ENCODE measurements at regions not wholly inside any gene's neighbourhood (a gene's known extent, or its start where the extent isn't known, plus 50 kb on each side); places are given as distances from the start of the nearest gene placed in this dataset.
"Not testable (repeated sequence)": the region's sequence is repeated elsewhere in the genome, so short reads cannot be mapped to it uniquely, and the experiment has no call there.

DNA sequence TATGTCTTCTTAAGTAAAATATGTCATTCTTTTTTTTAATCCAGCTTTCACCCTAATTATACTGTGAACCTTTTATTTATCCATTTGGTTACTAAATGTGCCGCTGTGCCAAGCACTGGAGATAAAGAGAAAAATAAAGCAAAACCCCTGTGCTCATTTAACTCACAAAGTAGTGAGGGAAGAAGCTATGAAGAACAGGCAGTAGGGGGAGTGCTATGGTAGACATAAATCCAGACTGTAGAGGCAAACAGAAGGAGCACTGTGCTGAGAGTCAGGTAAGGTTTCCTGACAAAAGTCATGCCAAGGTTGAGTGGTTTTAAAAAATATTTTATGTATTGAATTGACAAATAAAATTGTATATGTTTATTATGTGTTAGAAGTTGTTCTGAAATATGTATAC is 188.5 kb upstream of the SYT10 start:
- no peak for DNase-seq (ENCODE audit: low read depth in 1 of 2, low spot score in 1 of 2)
- no peak for TF ChIP-seq SPI1 (IDR thresholded peaks at IDR 0.05; ENCODE audit: borderline replicate concordance, low read depth)
- TF ChIP-seq GABPA (IDR thresholded peaks at IDR 0.05; ENCODE audit: low read depth) = no peak
- TF ChIP-seq, protein P1, sequence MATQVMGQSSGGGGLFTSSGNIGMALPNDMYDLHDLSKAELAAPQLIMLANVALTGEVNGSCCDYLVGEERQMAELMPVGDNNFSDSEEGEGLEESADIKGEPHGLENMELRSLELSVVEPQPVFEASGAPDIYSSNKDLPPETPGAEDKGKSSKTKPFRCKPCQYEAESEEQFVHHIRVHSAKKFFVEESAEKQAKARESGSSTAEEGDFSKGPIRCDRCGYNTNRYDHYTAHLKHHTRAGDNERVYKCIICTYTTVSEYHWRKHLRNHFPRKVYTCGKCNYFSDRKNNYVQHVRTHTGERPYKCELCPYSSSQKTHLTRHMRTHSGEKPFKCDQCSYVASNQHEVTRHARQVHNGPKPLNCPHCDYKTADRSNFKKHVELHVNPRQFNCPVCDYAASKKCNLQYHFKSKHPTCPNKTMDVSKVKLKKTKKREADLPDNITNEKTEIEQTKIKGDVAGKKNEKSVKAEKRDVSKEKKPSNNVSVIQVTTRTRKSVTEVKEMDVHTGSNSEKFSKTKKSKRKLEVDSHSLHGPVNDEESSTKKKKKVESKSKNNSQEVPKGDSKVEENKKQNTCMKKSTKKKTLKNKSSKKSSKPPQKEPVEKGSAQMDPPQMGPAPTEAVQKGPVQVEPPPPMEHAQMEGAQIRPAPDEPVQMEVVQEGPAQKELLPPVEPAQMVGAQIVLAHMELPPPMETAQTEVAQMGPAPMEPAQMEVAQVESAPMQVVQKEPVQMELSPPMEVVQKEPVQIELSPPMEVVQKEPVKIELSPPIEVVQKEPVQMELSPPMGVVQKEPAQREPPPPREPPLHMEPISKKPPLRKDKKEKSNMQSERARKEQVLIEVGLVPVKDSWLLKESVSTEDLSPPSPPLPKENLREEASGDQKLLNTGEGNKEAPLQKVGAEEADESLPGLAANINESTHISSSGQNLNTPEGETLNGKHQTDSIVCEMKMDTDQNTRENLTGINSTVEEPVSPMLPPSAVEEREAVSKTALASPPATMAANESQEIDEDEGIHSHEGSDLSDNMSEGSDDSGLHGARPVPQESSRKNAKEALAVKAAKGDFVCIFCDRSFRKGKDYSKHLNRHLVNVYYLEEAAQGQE (IDR thresholded peaks at IDR 0.05; ENCODE audit: insufficient replicate concordance, low read depth) = no peak
- TF ChIP-seq, protein P2, sequence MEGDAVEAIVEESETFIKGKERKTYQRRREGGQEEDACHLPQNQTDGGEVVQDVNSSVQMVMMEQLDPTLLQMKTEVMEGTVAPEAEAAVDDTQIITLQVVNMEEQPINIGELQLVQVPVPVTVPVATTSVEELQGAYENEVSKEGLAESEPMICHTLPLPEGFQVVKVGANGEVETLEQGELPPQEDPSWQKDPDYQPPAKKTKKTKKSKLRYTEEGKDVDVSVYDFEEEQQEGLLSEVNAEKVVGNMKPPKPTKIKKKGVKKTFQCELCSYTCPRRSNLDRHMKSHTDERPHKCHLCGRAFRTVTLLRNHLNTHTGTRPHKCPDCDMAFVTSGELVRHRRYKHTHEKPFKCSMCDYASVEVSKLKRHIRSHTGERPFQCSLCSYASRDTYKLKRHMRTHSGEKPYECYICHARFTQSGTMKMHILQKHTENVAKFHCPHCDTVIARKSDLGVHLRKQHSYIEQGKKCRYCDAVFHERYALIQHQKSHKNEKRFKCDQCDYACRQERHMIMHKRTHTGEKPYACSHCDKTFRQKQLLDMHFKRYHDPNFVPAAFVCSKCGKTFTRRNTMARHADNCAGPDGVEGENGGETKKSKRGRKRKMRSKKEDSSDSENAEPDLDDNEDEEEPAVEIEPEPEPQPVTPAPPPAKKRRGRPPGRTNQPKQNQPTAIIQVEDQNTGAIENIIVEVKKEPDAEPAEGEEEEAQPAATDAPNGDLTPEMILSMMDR (IDR thresholded peaks at IDR 0.05; ENCODE audit: insufficient read depth, low read length) = no peak
- no peak for TF ChIP-seq POLR2AphosphoS5 (IDR thresholded peaks at IDR 0.05; ENCODE audit: low read depth)
- Histone ChIP-seq H3K27me3 (ENCODE audit: insufficient read depth, poor library complexity, severe bottlenecking) (no peaks in the 10 kb centered on the region), H3K27ac (replicated peaks) (no peak overlapping the region), H3K4me3 (replicated peaks; ENCODE audit: insufficient read depth, low read length) (no peak overlapping the region)

DNA sequence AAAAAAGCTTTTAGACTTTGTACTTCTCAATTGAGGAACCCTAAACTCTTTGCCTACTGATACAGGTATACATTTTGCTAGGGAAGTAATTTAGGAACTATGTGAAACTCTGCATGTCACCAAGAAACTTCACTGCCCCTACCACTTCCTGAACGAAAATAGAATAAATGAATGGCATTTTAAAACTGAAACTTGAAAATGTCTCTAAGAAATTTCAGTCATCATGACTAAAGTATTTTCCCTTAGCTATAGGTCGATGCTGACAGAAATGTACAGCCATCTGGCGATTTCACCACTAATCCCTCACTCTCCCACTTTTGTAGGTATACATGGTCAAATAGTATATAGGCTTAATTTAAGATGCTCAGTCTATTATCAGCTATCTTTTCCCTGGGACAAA is 194.9 kb upstream of the SYT10 start:
- Histone ChIP-seq H3K27ac (replicated peaks) (no peak overlapping the region), H3K4me3 (replicated peaks; ENCODE audit: insufficient read depth, low read length) (no peak overlapping the region), H3K27me3 (ENCODE audit: insufficient read depth, poor library complexity, severe bottlenecking) (no peaks in the 10 kb centered on the region)
- no peak for TF ChIP-seq GABPA (IDR thresholded peaks at IDR 0.05; ENCODE audit: low read depth)
- no peak for TF ChIP-seq SPI1 (IDR thresholded peaks at IDR 0.05; ENCODE audit: borderline replicate concordance, low read depth)
- TF ChIP-seq, protein P1 (IDR thresholded peaks at IDR 0.05; ENCODE audit: insufficient replicate concordance, low read depth) = no peak
- TF ChIP-seq, protein P2 (IDR thresholded peaks at IDR 0.05; ENCODE audit: insufficient read depth, low read length) = no peak
- no peak for TF ChIP-seq POLR2AphosphoS5 (IDR thresholded peaks at IDR 0.05; ENCODE audit: low read depth)
- DNase-seq (ENCODE audit: low read depth in 1 of 2, low spot score in 1 of 2) = no peak

DNA sequence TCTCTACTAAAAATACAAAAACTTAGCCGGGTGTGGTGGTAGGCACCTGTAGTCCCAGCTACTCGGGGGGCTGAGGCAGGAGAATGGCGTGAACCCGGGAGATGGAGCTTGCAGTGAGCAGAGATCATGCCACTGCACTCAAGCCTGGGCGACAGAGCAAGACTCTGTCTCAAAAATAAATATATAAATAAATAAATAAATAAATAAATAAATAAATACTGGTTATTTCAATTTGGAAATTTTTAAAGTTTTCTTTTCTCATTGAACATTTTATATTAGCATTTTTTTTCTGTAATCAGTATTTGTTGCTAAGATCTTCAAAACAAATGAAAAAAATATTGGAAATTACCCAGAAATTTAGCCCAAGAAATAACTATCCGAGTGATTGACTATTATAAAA is 197.3 kb upstream of the SYT10 start:
- H3K4me3 ChIP-seq (replicated peaks; ENCODE audit: insufficient read depth, low read length); H3K27ac ChIP-seq (replicated peaks); DNase-seq (ENCODE audit: low read depth in 1 of 2, low spot score in 1 of 2); H3K27me3 ChIP-seq (ENCODE audit: insufficient read depth, poor library complexity, severe bottlenecking): not testable (repeated sequence)

DNA sequence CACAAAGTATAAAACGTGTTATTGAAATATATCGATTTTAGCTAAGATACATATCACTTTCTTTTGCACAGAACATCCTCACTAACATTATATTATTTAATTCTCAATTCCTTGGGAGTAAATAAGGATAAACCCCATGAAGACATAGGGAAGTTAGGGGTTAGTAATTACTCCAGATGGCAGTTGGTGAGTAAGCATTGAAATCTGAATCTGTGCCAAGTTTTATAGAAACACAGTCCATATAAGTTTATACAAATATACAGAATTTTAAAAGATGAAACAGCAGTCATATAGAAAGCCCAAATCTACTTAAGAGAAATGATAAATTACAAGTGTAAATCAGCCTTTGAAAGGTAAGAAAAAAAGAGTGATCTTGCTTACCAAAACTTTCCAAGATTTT is 200.4 kb upstream of the SYT10 start:
- H3K27ac ChIP-seq (replicated peaks) = peak overlapping the region; percentile 47
- no peak overlapping the region for H3K4me3 ChIP-seq (replicated peaks; ENCODE audit: insufficient read depth, low read length)
- peak in 1 of 2 experiments; percentile 21 for DNase-seq (ENCODE audit: low read depth in 1 of 2, low spot score in 1 of 2)
- TF ChIP-seq GABPA (IDR thresholded peaks at IDR 0.05; ENCODE audit: low read depth) = no peak
- TF ChIP-seq SPI1 (IDR thresholded peaks at IDR 0.05; ENCODE audit: borderline replicate concordance, low read depth) = no peak
- TF ChIP-seq, protein P2 (IDR thresholded peaks at IDR 0.05; ENCODE audit: insufficient read depth, low read length) = no peak
- no peak for TF ChIP-seq POLR2AphosphoS5 (IDR thresholded peaks at IDR 0.05; ENCODE audit: low read depth)
- TF ChIP-seq, protein P1 (IDR thresholded peaks at IDR 0.05; ENCODE audit: insufficient replicate concordance, low read depth) = no peak
- H3K27me3 ChIP-seq (ENCODE audit: insufficient read depth, poor library complexity, severe bottlenecking) = no peaks in the 10 kb centered on the region
